ENCODE measurements at regions not wholly inside any gene's neighbourhood (a gene's known extent, or its start where the extent isn't known, plus 50 kb on each side); places are given as distances from the start of the nearest gene placed in this dataset.

- TF ChIP-seq CTCF (IDR thresholded peaks at IDR 0.05) = no peak
- no peak for TF ChIP-seq POLR2A (IDR thresholded peaks at IDR 0.05)
Observed at GRCh38 chr16:61233713-61234112, 802.5 kb downstream of the CDH8 start.
